GM18507 (cell line): ENCODE measurements at regions not wholly inside any gene's neighbourhood (a gene's known extent, or its start where the extent isn't known, plus 50 kb on each side); places are given as distances from the start of the nearest gene placed in this dataset.

Experiments used
- DNase-seq: peaks from one replicate; pipeline ENCODE4 v3.0.0; 2011; ENCODE audit warnings: low read depth; ENCODE audit not compliant: insufficient read length; ENCODE audit errors: extremely low spot score
- FAIRE-seq: peaks from 2 replicates; lab custom pipeline; 2011; peaks lifted over from hg19 to GRCh38; lab: Jason Lieb, UNC

GRCh38 chr18:57923611-57924010, 120.4 kb upstream of the NEDD4L start:
- DNase-seq (no peak), FAIRE-seq (no peak)

- DNase-seq (no peak), FAIRE-seq (no peak)
Measured at GRCh38 chr18:57922885-57923284, 119.8 kb upstream of the ATP8B1 start.

- FAIRE-seq: no peak
Measured at GRCh38 chr18:57921708-57922107, 118.6 kb upstream of the ATP8B1 start.

GRCh38 chr18:57920036-57920435, 116.9 kb upstream of the ATP8B1 start:
- FAIRE-seq (no peak), DNase-seq (no peak)

More at GRCh38 chr18:57921708-57922107, 118.6 kb upstream of the ATP8B1 start:
- DNase-seq: no peak

GRCh38 chr18:57918601-57919000, 115.5 kb upstream of the ATP8B1 start:
- FAIRE-seq (no peak), DNase-seq (no peak)

- no peak for DNase-seq
- no peak for FAIRE-seq
Measured at GRCh38 chr18:57916684-57917083, 113.6 kb upstream of the ATP8B1 start.

- DNase-seq: no peak
- FAIRE-seq: no peak
Measured at GRCh38 chr18:57915865-57916582, 112.9 kb upstream of the ATP8B1 start.

GRCh38 chr18:57915248-57915647, 112.1 kb upstream of the ATP8B1 start:
- no peak for FAIRE-seq

GRCh38 chr18:57913686-57914085, 110.6 kb upstream of the ATP8B1 start:
- DNase-seq (no peak), FAIRE-seq (no peak)

More at GRCh38 chr18:57915248-57915647, 112.1 kb upstream of the ATP8B1 start:
- DNase-seq: no peak

- no peak for FAIRE-seq
Measured at GRCh38 chr18:57910817-57911216, 107.7 kb upstream of the ATP8B1 start.

GRCh38 chr18:57910134-57910533, 107.0 kb upstream of the ATP8B1 start:
- FAIRE-seq (no peak), DNase-seq (no peak)

More at GRCh38 chr18:57910817-57911216, 107.7 kb upstream of the ATP8B1 start:
- no peak for DNase-seq

- FAIRE-seq (no peak), DNase-seq (no peak)
Measured at GRCh38 chr18:57909620-57910019, 106.5 kb upstream of the ATP8B1 start.

GRCh38 chr18:57908092-57908491, 105.0 kb upstream of the ATP8B1 start:
- FAIRE-seq (no peak), DNase-seq (no peak)

- DNase-seq (no peak), FAIRE-seq (no peak)
Measured at GRCh38 chr18:57907550-57907949, 104.4 kb upstream of the ATP8B1 start.

GRCh38 chr18:57906852-57907251, 103.7 kb upstream of the ATP8B1 start:
- DNase-seq: no peak

GRCh38 chr18:57904535-57904934, 101.4 kb upstream of the ATP8B1 start:
- no peak for DNase-seq
- FAIRE-seq: no peak

More at GRCh38 chr18:57906852-57907251, 103.7 kb upstream of the ATP8B1 start:
- no peak for FAIRE-seq

- FAIRE-seq (no peak), DNase-seq (no peak)
Measured at GRCh38 chr18:57902721-57903120, 99.6 kb upstream of the ATP8B1 start.

- FAIRE-seq (no peak), DNase-seq (no peak)
Measured at GRCh38 chr18:57901825-57902589, 98.9 kb upstream of the ATP8B1 start.

GRCh38 chr18:57900906-57901435, 97.9 kb upstream of the ATP8B1 start:
- DNase-seq (no peak), FAIRE-seq (no peak)

- no peak for DNase-seq
Measured at GRCh38 chr18:57898506-57899124, 95.5 kb upstream of the ATP8B1 start.

More at GRCh38 chr18:57898506-57899124, 95.5 kb upstream of the ATP8B1 start:
- FAIRE-seq: no peak
